ENCODE measurements at regions not wholly inside any gene's neighbourhood (a gene's known extent, or its start where the extent isn't known, plus 50 kb on each side); places are given as distances from the start of the nearest gene placed in this dataset.

GRCh38 chr13:91097269-91097668 lies 250.2 kb upstream of the MIR17HG start:
- TF ChIP-seq, protein P1, sequence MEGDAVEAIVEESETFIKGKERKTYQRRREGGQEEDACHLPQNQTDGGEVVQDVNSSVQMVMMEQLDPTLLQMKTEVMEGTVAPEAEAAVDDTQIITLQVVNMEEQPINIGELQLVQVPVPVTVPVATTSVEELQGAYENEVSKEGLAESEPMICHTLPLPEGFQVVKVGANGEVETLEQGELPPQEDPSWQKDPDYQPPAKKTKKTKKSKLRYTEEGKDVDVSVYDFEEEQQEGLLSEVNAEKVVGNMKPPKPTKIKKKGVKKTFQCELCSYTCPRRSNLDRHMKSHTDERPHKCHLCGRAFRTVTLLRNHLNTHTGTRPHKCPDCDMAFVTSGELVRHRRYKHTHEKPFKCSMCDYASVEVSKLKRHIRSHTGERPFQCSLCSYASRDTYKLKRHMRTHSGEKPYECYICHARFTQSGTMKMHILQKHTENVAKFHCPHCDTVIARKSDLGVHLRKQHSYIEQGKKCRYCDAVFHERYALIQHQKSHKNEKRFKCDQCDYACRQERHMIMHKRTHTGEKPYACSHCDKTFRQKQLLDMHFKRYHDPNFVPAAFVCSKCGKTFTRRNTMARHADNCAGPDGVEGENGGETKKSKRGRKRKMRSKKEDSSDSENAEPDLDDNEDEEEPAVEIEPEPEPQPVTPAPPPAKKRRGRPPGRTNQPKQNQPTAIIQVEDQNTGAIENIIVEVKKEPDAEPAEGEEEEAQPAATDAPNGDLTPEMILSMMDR (conservative IDR thresholded peaks at IDR 0.05) = no peak
- TF ChIP-seq EZH2 (IDR thresholded peaks at IDR 0.05; ENCODE audit: low read depth) = no peak
